Endothelial cell of umbilical vein (primary cell): ENCODE measurements at regions not wholly inside any gene's neighbourhood (a gene's known extent, or its start where the extent isn't known, plus 50 kb on each side); places are given as distances from the start of the nearest gene placed in this dataset.

ENCODE experiments used
- BruUV-seq: library from RNA; stranded (reverse); fragments of 400-500 nt; replicated peaks from 2 replicates; lab custom pipeline; 2021; lab: Mats Ljungman, UMichigan
- CTCF ChIA-PET: fragments of 300-600, 350-600 bp; sonication (Branson Sonifier 250); formaldehyde crosslinking; loops from one replicate; lab custom pipeline; 2021; ENCODE audit warnings: antibody characterized with exemption, inconsistent platforms; lab: Charles Lee
- POLR2A ChIA-PET: fragments of 300-600, 350-600 bp; sonication (Branson Sonifier 250); formaldehyde crosslinking; loops from one replicate; lab custom pipeline; 2021; ENCODE audit warnings: antibody characterized with exemption, inconsistent platforms; lab: Charles Lee
- DNase-seq: peaks from one replicate; pipeline ENCODE4 v3.0.0-alpha.2; 2011; ENCODE audit warnings: low read depth, low spot score
- FAIRE-seq: peaks from 2 replicates; lab custom pipeline; 2011; peaks lifted over from hg19 to GRCh38; lab: Jason Lieb, UNC
- H2AFZ ChIP-seq: 2 replicates; pipeline ENCODE4 v1.6.0; 2012; ENCODE audit warnings: low read depth, low read length, control low read depth, inconsistent platforms
- H3K27ac ChIP-seq: 2 replicates; pipeline ENCODE4 v1.5.1; 2011; ENCODE audit warnings: low read depth, mild to moderate bottlenecking, control low read depth, low read length, moderate library complexity; ENCODE audit not compliant: insufficient read depth
- H3K27me3 ChIP-seq, 2 experiments: 2 replicates each; pipeline versions ENCODE4 v1.6.0 to v1.6.1; 2011; ENCODE audit warnings: low read length in 2 of 2, mixed read lengths in 1 of 2; ENCODE audit not compliant: control insufficient read depth in 2 of 2, insufficient read depth in 2 of 2
- H3K36me3 ChIP-seq, 2 experiments: 2 replicates in 1 of 2; 3 replicates in 1 of 2; pipeline ENCODE4 v1.5.1; 2011; ENCODE audit warnings: low read length in 2 of 2, mild to moderate bottlenecking in 1 of 2, moderate library complexity in 1 of 2; ENCODE audit not compliant: control insufficient read depth in 2 of 2, insufficient read depth in 2 of 2; ENCODE audit errors: extremely low read depth in 1 of 2
- H3K4me1 ChIP-seq: 3 replicates; pipeline ENCODE4 v1.5.1; 2011; ENCODE audit warnings: mild to moderate bottlenecking, low read length; ENCODE audit not compliant: control insufficient read depth, insufficient read depth; ENCODE audit errors: extremely low read depth
- H3K4me2 ChIP-seq: 2 replicates; pipeline ENCODE4 v1.6.1; 2011; ENCODE audit warnings: low read length, control low read depth, mixed read lengths; ENCODE audit not compliant: insufficient read depth
- H3K4me3 ChIP-seq, 3 experiments: fragments of 200-600 bp in 1 of 3; sonication (generic), shearing (Covaris generic) in 1 of 3; replicated peaks in 1 of 3; 2 replicates each; pipeline ENCODE4 v1.5.1; 2011 to 2016; ENCODE audit warnings: control low read depth in 3 of 3, low read length in 3 of 3, mild to moderate bottlenecking in 2 of 3, inconsistent platforms in 1 of 3, low read depth in 1 of 3, moderate library complexity in 1 of 3; ENCODE audit not compliant: insufficient read depth in 1 of 3
- H3K79me2 ChIP-seq: 2 replicates; pipeline ENCODE4 v1.6.0; 2012; ENCODE audit warnings: low read length, inconsistent platforms; ENCODE audit not compliant: control insufficient read depth, insufficient read depth
- H3K9ac ChIP-seq: replicated peaks from 2 replicates; pipeline ENCODE3; 2011; ENCODE audit warnings: low read length, control low read depth; ENCODE audit not compliant: insufficient read depth; ENCODE audit errors: extremely low read depth
- H3K9me1 ChIP-seq: replicated peaks from 3 replicates; pipeline ENCODE4 v1.6.0; 2011; ENCODE audit warnings: mild to moderate bottlenecking, low read length; ENCODE audit not compliant: control insufficient read depth, insufficient read depth; ENCODE audit errors: extremely low read depth
- H3K9me3 ChIP-seq: replicated peaks from 2 replicates; pipeline ENCODE4 v1.5.1; 2012; ENCODE audit warnings: low read length, inconsistent platforms; ENCODE audit not compliant: control insufficient read depth, insufficient read depth
- H4K20me1 ChIP-seq: replicated peaks from 2 replicates; pipeline ENCODE3; 2011; ENCODE audit warnings: mild to moderate bottlenecking, low read length; ENCODE audit not compliant: control insufficient read depth, insufficient read depth; ENCODE audit errors: extremely low read depth
- CTCF ChIP-seq, 2 donors: IDR thresholded peaks; 1 replicate in 1 of 2; 2 replicates in 1 of 2; pipeline ENCODE4 v1.5.1; 2011; ENCODE audit warnings: low read length in 2 of 2, mild to moderate bottlenecking in 2 of 2, moderate library complexity in 2 of 2, control low read depth in 1 of 2, inconsistent platforms in 1 of 2, low read depth in 1 of 2; ENCODE audit not compliant: insufficient read depth in 1 of 2; ENCODE audit errors: extremely low read depth in 1 of 2
- EZH2 ChIP-seq: IDR thresholded peaks from 2 replicates; pipeline ENCODE4 v1.6.1; 2012; ENCODE audit warnings: borderline replicate concordance, low read depth, mild to moderate bottlenecking, moderate library complexity, low read length, inconsistent platforms; ENCODE audit not compliant: severe bottlenecking
- FOS ChIP-seq: IDR thresholded peaks from 2 replicates; pipeline ENCODE4 v1.6.1; 2011; ENCODE audit warnings: mild to moderate bottlenecking, low read length, moderate library complexity, borderline replicate concordance; ENCODE audit not compliant: insufficient read depth
- GATA2 ChIP-seq: IDR thresholded peaks from 2 replicates; pipeline ENCODE4 v1.7.0; 2011; ENCODE audit warnings: low read depth, mild to moderate bottlenecking, moderate library complexity, mixed read lengths, low read length; ENCODE audit not compliant: insufficient read length, insufficient read depth
- JUN ChIP-seq: IDR thresholded peaks from 2 replicates; pipeline ENCODE4 v1.6.1; 2011; ENCODE audit warnings: borderline replicate concordance, low read depth; ENCODE audit not compliant: insufficient read length, insufficient read depth
- MYC ChIP-seq: IDR thresholded peaks from one replicate; pipeline ENCODE4 v1.6.1; 2011; ENCODE audit warnings: mild to moderate bottlenecking, low read depth, low read length
- POLR2A ChIP-seq: IDR thresholded peaks from 2 replicates; pipeline ENCODE4 v1.6.1; 2012; ENCODE audit warnings: low read depth, mild to moderate bottlenecking, control low read depth, low read length
- POLR2AphosphoS5 ChIP-seq: IDR thresholded peaks from 2 replicates; pipeline ENCODE4 v1.6.1; 2012; ENCODE audit warnings: low read depth, mild to moderate bottlenecking, control low read depth, low read length, moderate library complexity; ENCODE audit not compliant: insufficient read depth
- dilution Hi-C: fragments of 300-500 bp; cut with MboI; formaldehyde crosslinking; loops from one replicate; pipeline ENCODE4 v1.15.0; 2019; ENCODE audit warnings: low sequenced_read_pairs; ENCODE audit not compliant: extremely low pct_ligation_motif_present
- intact Hi-C: fragments of 100-400 bp; cut with micrococcal nuclease; formaldehyde crosslinking; loops from one replicate; pipeline ENCODE4 v1.10.0; 2022
- TF ChIP-seq, protein P1 (sequence below): IDR thresholded peaks from 2 replicates; pipeline ENCODE4 v1.6.1; 2011; ENCODE audit not compliant: insufficient read depth, insufficient read length

GRCh38 chr6:165186041-165186440 is 123.4 kb downstream of the C6orf118 start:
- Histone ChIP-seq H4K20me1 (no peaks in the 10 kb centered on the region), H3K79me2 (no peaks in the 10 kb centered on the region), H3K4me1 (no peaks in the 10 kb centered on the region), H3K36me3 (no peaks in the 10 kb centered on the region), H2AFZ (no peak overlapping the region), H3K9ac (no peak overlapping the region), H3K9me1 (no peaks in the 10 kb centered on the region), H3K9me3 (peaks cover 3% of the 10 kb centered on the region), H3K27ac (no peak overlapping the region), H3K4me3 (no peak overlapping the region), H3K4me2 (no peak overlapping the region), H3K27me3 (no peaks in the 10 kb centered on the region)
- FAIRE-seq (no peak), DNase-seq (no peak)
- no TSS peak for BruUV-seq
- dilution Hi-C loops (no loop called here), intact Hi-C loops (no loop called here)
- POLR2A ChIA-PET, result no interaction called here
- TF ChIP-seq EZH2 (no peak), CTCF (IDR thresholded peaks at IDR 0.05; ENCODE audit: extremely low read depth in 1 of 2, insufficient read depth in 1 of 2, low read depth in 1 of 2, low read length in 2 of 2) (no peak), JUN (no peak), GATA2 (no peak), MYC (no peak), FOS (no peak), POLR2A (no peak), POLR2AphosphoS5 (no peak)
- TF ChIP-seq, protein P1, sequence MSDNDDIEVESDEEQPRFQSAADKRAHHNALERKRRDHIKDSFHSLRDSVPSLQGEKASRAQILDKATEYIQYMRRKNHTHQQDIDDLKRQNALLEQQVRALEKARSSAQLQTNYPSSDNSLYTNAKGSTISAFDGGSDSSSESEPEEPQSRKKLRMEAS, result no peak
- CTCF ChIA-PET, result no interaction called here
